NCI-H1694 treated with DMSO at 0.1 percent for 48 hours (cell line): ENCODE measurements at regions not wholly inside any gene's neighbourhood (a gene's known extent, or its start where the extent isn't known, plus 50 kb on each side); places are given as distances from the start of the nearest gene placed in this dataset.
"Not testable (repeated sequence)": the region's sequence is repeated elsewhere in the genome, so short reads cannot be mapped to it uniquely, and the experiment has no call there.

Source experiments
- DNase-seq: peaks from one replicate; lab custom pipeline; 2025; lab: John Stamatoyannopoulos, UW

- not testable (repeated sequence) for DNase-seq
These were observed 883.8 kb downstream of the TMEM121 start for GRCh38 chr14:106410229-106410628.

DNA sequence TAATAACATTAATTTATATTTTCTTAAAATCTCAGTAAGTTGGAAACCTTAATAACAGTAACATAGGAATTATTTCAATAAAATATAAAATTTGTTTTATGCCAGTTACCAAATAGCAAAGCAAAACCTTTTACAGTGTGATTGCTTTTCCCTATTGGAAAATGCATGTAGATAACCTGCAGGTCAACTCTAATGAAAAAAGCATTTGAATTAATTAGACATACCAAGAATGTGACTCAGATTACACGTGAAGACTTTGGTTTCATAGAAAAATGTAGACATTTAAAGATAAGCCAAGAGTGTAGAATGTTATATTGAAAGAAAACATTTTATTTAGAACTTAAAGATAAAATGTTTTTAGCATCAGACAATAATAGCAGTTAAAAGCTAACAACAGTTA lies 888.1 kb downstream of the TMEM121 start:
- DNase-seq, result no peak

DNA sequence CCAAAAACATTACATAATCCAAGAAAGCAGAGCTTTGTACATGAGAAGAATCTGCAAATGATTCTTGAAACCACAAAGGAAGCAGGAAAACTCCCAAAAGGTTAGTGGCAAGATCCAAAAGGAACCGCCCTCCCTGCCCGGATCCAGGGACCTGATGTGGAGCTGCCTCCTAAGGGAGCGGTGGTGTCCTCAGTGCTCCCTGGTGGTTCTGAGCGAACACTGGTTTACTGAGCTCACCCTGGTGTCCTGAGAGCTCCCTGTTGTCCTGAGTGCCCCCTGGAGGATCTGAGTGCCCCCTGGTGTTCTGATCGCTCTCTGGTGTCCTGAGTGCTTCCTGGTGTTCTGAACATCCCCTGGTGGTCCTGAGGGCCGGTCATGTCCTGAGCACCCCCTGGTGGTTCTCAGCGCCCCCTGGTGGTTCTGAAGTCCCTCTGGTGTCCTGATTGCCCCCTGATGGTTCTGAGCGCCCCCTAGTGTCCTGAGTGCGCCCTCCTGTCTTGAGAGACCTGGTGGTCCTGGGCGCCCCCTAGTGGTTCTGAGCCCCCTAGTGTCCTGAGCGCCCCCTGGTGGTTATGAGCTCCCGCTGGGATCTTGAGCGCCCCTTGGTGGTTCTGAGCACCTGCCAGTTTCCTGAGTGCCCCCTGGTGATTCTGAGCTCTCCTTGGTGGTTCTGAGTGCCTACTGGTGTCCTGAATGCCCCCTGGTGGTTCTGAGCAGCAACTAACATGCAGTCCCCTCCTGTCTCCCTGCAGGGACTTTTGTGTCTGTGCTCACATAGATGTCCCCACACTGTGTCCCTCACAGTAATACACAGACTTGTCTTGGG lies 891.1 kb downstream of the TMEM121 start:
- peak; percentile 28 for DNase-seq

DNA sequence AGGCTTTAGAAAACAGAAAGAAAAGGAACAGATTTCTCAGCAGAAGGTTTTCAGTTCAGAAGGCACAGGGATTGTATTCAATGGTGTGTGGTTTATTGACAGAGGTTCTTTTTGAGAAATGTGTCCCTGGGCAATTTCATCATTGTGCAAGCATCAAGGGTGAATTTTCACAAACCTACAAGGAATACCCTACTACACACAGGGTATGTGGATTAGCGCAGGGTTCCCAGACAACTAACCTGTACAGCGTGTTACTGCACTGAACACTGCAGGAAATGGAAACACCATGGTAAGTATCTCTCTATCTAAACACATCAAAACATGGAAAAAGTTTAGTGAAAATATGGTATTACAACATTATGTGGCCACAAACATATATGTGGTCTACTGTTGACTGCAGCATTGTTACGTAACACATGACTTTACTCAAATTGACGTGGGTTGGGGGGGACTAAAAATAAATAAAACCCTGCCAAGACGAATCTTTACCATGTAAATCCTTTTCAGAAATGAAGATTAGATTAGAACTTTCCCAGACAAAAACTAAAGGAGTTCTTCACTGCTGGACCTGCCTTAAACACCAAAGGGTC lies 893.1 kb downstream of the TMEM121 start:
- no peak for DNase-seq

DNA sequence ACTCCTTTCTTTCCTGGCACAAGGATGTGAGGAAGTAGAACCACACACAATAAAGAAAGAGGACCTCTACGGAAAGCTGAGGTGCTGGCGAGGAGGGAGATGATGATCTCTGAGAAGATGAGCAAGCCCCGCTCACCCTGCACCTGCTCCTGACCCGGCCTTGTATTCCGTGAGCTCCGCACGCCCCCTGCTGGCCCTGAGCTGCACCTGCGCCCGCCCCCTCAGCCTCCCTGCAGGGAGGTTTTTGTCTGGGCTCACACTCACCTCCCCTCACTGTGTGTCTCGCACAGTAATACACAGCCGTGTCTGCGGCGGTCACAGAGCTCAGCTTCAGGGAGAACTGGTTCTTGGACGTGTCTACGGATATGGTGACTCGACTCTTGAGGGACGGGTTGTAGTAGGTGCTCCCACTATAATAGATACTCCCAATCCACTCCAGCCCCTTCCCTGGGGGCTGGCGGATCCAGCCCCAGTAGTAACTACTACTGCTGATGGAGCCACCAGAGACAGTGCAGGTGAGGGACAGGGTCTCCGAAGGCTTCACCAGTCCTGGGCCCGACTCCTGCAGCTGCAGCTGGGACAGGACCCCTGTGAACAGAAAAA lies 895.1 kb downstream of the TMEM121 start:
- peak; percentile 31 for DNase-seq

GRCh38 chr14:106422066-106422465 lies 895.7 kb downstream of the TMEM121 start:
- no peak for DNase-seq

- not testable (repeated sequence) for DNase-seq
These were observed 898.8 kb downstream of the TMEM121 start for GRCh38 chr14:106425150-106425549.

GRCh38 chr14:106436310-106436905 lies 910.0 kb downstream of the TMEM121 start:
- peak; percentile 55 for DNase-seq

DNA sequence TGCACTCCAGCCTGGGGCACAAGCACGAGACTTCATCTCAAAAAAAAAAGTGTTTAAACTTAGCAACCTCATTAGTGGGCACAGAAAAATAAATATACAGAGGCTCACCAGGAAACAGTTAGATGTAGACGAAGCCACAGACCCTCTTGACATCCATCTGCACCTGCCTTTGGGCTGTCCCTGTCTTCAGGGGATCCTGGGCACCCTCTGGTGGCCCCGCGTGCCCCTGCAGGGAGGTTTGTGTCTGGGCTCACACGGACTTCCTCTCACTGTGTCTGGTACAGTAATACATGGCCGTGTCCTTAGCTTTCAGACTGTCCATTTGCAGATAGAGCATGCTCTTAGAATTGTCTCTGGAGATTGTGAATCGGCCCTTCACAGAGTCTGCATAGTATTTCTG lies 916.5 kb downstream of the TMEM121 start:
- no peak for DNase-seq

- DNase-seq, result no peak
These were observed 928.6 kb downstream of the TMEM121 start for GRCh38 chr14:106455026-106455425.

DNA sequence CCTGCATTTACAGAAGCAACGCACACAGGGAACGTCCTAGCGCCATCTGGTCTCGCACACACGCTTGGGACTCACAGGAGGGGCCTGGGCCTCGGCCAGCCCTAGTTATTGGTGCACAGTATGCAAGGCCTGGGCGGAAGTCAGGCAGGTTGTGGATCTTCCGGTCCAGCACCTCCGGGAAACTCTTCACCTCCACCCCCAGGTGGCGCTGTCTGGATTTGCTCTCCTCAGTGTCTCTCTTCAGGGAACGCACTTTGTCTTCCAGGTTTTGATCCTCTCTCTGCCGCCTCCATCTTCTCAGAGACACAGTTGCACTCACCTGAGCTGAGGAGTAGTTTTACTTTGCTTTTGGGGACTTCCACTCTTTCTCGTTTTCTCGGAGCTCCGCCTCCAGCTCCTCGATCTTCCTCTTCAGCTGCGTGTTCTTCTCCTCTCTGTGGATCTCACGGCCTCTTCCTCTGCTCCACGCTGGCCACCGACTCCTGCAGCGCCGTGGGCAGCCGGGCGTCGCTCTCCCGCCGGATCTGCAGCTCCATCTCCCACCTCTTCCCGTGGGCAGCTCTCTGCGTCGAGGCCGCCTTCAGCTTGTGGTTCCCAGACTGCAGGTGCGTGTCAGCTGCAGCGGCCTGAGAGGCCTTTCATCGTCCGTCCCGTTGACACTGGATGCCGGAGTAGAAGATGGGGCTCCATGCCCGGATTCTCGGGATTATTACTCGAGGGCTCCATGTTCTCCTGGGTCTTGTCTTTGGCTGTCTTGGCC lies 933.8 kb downstream of the TMEM121 start:
- DNase-seq, result peak; percentile 52

- no peak for DNase-seq
These were observed 934.5 kb downstream of the TMEM121 start for GRCh38 chr14:106460916-106461315.

- not testable (repeated sequence) for DNase-seq
These were observed 940.1 kb downstream of the TMEM121 start for GRCh38 chr14:106466483-106466882.

GRCh38 chr14:106468869-106469268 lies 942.5 kb downstream of the TMEM121 start:
- DNase-seq, result not testable (repeated sequence)

DNA sequence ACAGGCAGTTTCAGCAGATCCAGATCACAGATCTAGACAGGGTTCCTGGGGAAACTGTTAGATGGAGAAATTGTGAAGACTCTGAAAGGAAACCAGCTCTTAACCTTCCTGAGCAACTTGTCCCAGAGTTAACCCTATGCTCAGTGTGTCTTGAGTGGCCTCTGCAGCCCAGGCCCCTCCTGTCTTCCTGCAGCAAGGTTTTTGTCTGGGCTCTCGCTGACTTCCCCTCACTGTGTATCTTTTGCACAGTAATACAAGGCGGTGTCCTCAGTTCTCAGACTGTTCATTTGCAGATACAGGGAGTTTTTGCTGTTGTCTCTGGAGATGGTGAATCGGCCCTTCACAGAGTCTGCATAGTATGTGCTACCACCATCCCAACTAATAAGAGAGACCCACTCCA lies 943.6 kb downstream of the TMEM121 start:
- DNase-seq, result not testable (repeated sequence)

- DNase-seq, result not testable (repeated sequence)
These were observed 948.1 kb downstream of the TMEM121 start for GRCh38 chr14:106474261-106475028.

GRCh38 chr14:106475214-106475613 lies 948.8 kb downstream of the TMEM121 start:
- not testable (repeated sequence) for DNase-seq

GRCh38 chr14:106477600-106477999 lies 951.2 kb downstream of the TMEM121 start:
- DNase-seq, result not testable (repeated sequence)

DNA sequence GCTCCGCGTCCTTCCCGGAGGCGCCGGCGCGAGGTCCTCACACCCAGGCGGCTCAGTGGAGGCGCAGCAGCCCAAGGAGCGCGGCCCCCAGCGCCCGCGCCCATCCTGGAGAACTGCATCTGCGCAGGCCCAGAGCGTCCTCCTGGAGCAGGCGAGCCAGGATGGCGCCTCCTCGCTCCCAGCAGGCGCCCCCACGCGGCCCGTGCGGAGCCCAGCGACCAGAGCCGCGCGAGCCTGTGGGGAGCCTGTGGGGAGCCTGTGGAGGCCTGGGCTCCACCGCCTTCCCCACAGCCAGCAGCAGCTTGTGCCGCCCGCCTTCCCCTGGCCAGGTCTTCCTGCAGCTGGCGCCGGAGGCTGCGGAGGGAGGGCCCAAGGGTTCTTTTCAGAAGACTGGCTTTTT lies 953.9 kb downstream of the TMEM121 start:
- not testable (repeated sequence) for DNase-seq

GRCh38 chr14:106482213-106482612 lies 955.8 kb downstream of the TMEM121 start:
- not testable (repeated sequence) for DNase-seq

GRCh38 chr14:106487600-106487999 lies 961.2 kb downstream of the TMEM121 start:
- no peak for DNase-seq
